NCI-H226 (cell line): ENCODE measurements at regions not wholly inside any gene's neighbourhood (a gene's known extent, or its start where the extent isn't known, plus 50 kb on each side); places are given as distances from the start of the nearest gene placed in this dataset.

Experiments used
- DNase-seq: peaks from one replicate; pipeline ENCODE4 v3.0.0-alpha.2; 2015

GRCh38 chr6:3584606-3585005 is 127.8 kb upstream of the SLC22A23 start:
- no peak for DNase-seq

GRCh38 chr6:3581469-3581868 is 124.6 kb upstream of the SLC22A23 start:
- no peak for DNase-seq

- DNase-seq: no peak
Observed at GRCh38 chr6:3579652-3580175, 122.9 kb upstream of the SLC22A23 start.

GRCh38 chr6:3578981-3579380 is 122.1 kb upstream of the SLC22A23 start:
- no peak for DNase-seq

- no peak for DNase-seq
Observed at GRCh38 chr6:3577517-3577916, 120.7 kb upstream of the SLC22A23 start.

- DNase-seq: no peak
Observed at GRCh38 chr6:3575701-3576100, 118.9 kb upstream of the SLC22A23 start.

GRCh38 chr6:3575166-3575565 is 118.3 kb upstream of the SLC22A23 start:
- DNase-seq: no peak

GRCh38 chr6:3573670-3574069 is 116.8 kb upstream of the SLC22A23 start:
- no peak for DNase-seq

- DNase-seq: no peak
Observed at GRCh38 chr6:3571836-3572235, 115.0 kb upstream of the SLC22A23 start.

- no peak for DNase-seq
Observed at GRCh38 chr6:3571250-3571681, 114.4 kb upstream of the SLC22A23 start.

GRCh38 chr6:3569816-3570215 is 113.0 kb upstream of the SLC22A23 start:
- no peak for DNase-seq

GRCh38 chr6:3568396-3569082 is 111.7 kb upstream of the SLC22A23 start:
- DNase-seq: peak; percentile 36

- DNase-seq: no peak
Observed at GRCh38 chr6:3566812-3567211, 110.0 kb upstream of the SLC22A23 start.

GRCh38 chr6:3565291-3565690 is 108.4 kb upstream of the SLC22A23 start:
- no peak for DNase-seq

- DNase-seq: no peak
Observed at GRCh38 chr6:3561725-3562124, 104.9 kb upstream of the SLC22A23 start.

GRCh38 chr6:3560211-3560610 is 103.4 kb upstream of the SLC22A23 start:
- DNase-seq: no peak

- DNase-seq: no peak
Observed at GRCh38 chr6:3559561-3559960, 102.7 kb upstream of the SLC22A23 start.

- DNase-seq: no peak
Observed at GRCh38 chr6:3557336-3557735, 100.5 kb upstream of the SLC22A23 start.

- DNase-seq: no peak
Observed at GRCh38 chr6:3553254-3553653, 96.4 kb upstream of the SLC22A23 start.

- no peak for DNase-seq
Observed at GRCh38 chr6:3551716-3552511, 95.1 kb upstream of the SLC22A23 start.

- no peak for DNase-seq
Observed at GRCh38 chr6:3549314-3549940, 92.6 kb upstream of the SLC22A23 start.

- DNase-seq: no peak
Observed at GRCh38 chr6:3546121-3546520, 89.3 kb upstream of the SLC22A23 start.

- DNase-seq: no peak
Observed at GRCh38 chr6:3545156-3545555, 88.3 kb upstream of the SLC22A23 start.
